Prostate gland (tissue), 2 donors: ENCODE measurements at regions not wholly inside any gene's neighbourhood (a gene's known extent, or its start where the extent isn't known, plus 50 kb on each side); places are given as distances from the start of the nearest gene placed in this dataset.

Experiments
- DNase-seq: peaks from one replicate; pipeline ENCODE4 v3.0.0-alpha.2; 2019; ENCODE audit warnings: low spot score
- H3K27ac ChIP-seq, 2 donors: fragments of 200-600 bp; sonication (generic); 2 replicates each; pipeline ENCODE4 v1.5.1; 2017 to 2019
- H3K27me3 ChIP-seq: fragments of 200-600 bp; sonication (generic); replicated peaks from 2 replicates; pipeline ENCODE4 v1.5.1; 2019; ENCODE audit not compliant: insufficient read depth
- H3K36me3 ChIP-seq, 2 donors: fragments of 200-600 bp; sonication (generic); 1 replicate in 1 of 2; 2 replicates in 1 of 2; pipeline versions ENCODE4 v1.5.1 to v1.8.1; 2017 to 2019
- H3K4me1 ChIP-seq: fragments of 200-600 bp; sonication (generic); replicated peaks from 2 replicates; pipeline ENCODE4 v1.5.1; 2019
- H3K4me3 ChIP-seq, 2 donors: fragments of 200-600 bp; sonication (generic); 2 replicates each; pipeline ENCODE4 v1.5.1; 2017 to 2019
- H3K9me3 ChIP-seq: fragments of 200-600 bp; sonication (generic); 2 replicates; pipeline ENCODE4 v1.5.1; 2017
- POLR2A ChIP-seq: fragments of 450-650 bp; IDR thresholded peaks from one replicate; pipeline ENCODE4 v1.6.1; 2016; ENCODE audit warnings: antibody characterized with exemption, mild to moderate bottlenecking
- POLR2AphosphoS5 ChIP-seq: sonication (generic); formaldehyde crosslinking; IDR thresholded peaks from one replicate; pipeline ENCODE4 v1.6.1; 2017; ENCODE audit warnings: antibody characterized with exemption
- WGBS: methylation state at CpG from one replicate; pipeline ENCODE4 v1.1.5; 2018; 5-methylcytosine and 5-hydroxymethylcytosine counted together
- intact Hi-C: fragments of 100-400 bp; cut with DNase I; formaldehyde crosslinking; loops from one replicate; pipeline ENCODE4 v1.14.2; 2022
- TF ChIP-seq, protein P1 (sequence below), 4 experiments: fragments of 200-600 bp in 2 of 4; fragments of 450-650 bp in 2 of 4; sonication (generic) in 2 of 4; IDR thresholded peaks; 1 replicate in 3 of 4; 2 replicates in 1 of 4; pipeline ENCODE4 v1.5.1; 2016 to 2019; ENCODE audit warnings: antibody characterized with exemption in 4 of 4, mild to moderate bottlenecking in 2 of 4, moderate library complexity in 2 of 4

DNA sequence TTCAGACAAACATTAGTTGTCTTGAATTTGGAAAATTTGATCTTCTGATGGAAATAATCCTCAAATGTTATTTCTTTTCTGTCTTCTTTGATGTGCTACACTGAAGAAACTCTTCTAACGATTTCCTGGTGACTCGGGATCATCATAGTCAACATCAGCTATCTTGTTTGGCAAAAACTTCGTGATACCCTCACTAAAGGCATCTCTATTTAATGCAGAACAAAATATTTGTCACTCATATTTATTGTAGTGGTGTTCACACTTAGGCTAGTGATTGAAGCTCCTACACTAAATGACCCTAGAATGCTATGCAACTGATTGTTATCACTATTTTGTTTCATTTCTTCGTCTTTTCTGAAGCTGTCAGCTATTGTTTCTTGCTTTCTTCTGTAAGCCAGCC, 334.7 kb upstream of the ZEB2 start:
- H3K27ac ChIP-seq = no peak overlapping the region
- H3K4me3 ChIP-seq = no peak overlapping the region
- H3K9me3 ChIP-seq = no peaks in the 10 kb centered on the region
- 94% methylated on average over 4 of the region's 4 CpGs for WGBS
- intact Hi-C loops = no loop called here
- no peaks in the 10 kb centered on the region for H3K4me1 ChIP-seq
- no peaks in the 10 kb centered on the region for H3K36me3 ChIP-seq
- no peak for DNase-seq
- no peaks in the 10 kb centered on the region for H3K27me3 ChIP-seq
- TF ChIP-seq POLR2AphosphoS5 (no peak), POLR2A (no peak)
- TF ChIP-seq, protein P1, sequence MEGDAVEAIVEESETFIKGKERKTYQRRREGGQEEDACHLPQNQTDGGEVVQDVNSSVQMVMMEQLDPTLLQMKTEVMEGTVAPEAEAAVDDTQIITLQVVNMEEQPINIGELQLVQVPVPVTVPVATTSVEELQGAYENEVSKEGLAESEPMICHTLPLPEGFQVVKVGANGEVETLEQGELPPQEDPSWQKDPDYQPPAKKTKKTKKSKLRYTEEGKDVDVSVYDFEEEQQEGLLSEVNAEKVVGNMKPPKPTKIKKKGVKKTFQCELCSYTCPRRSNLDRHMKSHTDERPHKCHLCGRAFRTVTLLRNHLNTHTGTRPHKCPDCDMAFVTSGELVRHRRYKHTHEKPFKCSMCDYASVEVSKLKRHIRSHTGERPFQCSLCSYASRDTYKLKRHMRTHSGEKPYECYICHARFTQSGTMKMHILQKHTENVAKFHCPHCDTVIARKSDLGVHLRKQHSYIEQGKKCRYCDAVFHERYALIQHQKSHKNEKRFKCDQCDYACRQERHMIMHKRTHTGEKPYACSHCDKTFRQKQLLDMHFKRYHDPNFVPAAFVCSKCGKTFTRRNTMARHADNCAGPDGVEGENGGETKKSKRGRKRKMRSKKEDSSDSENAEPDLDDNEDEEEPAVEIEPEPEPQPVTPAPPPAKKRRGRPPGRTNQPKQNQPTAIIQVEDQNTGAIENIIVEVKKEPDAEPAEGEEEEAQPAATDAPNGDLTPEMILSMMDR (IDR thresholded peaks at IDR 0.05) = no peak

DNA sequence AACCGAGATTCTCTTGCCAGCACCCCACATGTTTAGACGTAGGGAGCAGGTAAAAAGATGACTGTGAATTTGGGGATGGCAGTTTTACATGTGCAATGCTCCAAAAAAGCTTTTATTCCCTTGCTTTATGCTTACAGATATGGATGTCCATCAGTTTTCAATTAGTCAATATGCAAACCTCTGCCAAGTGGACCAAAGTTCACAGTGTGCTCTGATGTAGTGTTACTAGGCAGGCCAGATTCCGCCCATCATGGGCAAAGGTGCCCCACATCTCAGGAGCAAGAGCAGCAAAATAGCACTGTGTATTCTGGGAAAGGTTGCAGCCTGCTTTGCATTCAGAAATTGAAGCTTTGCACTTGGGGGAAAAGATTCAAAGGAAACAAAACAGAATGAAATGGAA, 329.7 kb upstream of the ZEB2 start:
- no peak for TF ChIP-seq POLR2A
- TF ChIP-seq, protein P1 (IDR thresholded peaks at IDR 0.05) = no peak
- no peak for TF ChIP-seq POLR2AphosphoS5
- no peak overlapping the region for H3K27ac ChIP-seq
- no peaks in the 10 kb centered on the region for H3K36me3 ChIP-seq
- 67% methylated on average over 3 of the region's 3 CpGs for WGBS
- no peaks in the 10 kb centered on the region for H3K4me1 ChIP-seq
- H3K4me3 ChIP-seq = no peak overlapping the region
- no peak for DNase-seq
- no peaks in the 10 kb centered on the region for H3K9me3 ChIP-seq
- intact Hi-C loops = no loop called here
- H3K27me3 ChIP-seq = no peaks in the 10 kb centered on the region

DNA sequence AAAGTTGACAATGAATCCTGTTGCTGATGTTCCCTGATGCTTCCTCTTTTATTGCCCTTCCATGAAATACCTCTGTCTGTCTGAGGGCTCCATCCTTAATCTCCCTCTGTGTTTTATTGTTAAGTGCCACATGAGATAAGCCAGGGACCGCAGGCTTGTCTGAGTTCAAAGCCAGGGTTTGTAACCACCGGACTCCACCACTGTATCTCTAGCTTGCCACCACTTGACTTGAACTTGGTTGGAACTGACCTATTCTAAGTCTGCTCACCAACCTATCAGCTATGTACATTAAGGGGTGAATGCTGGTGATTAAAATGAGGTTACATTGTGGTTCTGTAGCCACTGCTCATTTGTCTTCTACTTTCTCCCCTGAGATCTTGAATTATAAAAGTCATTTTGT, 328.5 kb upstream of the ZEB2 start:
- no peak overlapping the region for H3K27ac ChIP-seq
- TF ChIP-seq, protein P1 (IDR thresholded peaks at IDR 0.05) = no peak
- TF ChIP-seq POLR2A (no peak), POLR2AphosphoS5 (no peak)
- intact Hi-C loops = no loop called here
- H3K27me3 ChIP-seq = no peaks in the 10 kb centered on the region
- no peak overlapping the region for H3K4me3 ChIP-seq
- no peak for DNase-seq
- WGBS = 81% methylated on average over 2 of the region's 2 CpGs
- no peaks in the 10 kb centered on the region for H3K9me3 ChIP-seq
- no peaks in the 10 kb centered on the region for H3K4me1 ChIP-seq
- H3K36me3 ChIP-seq = no peaks in the 10 kb centered on the region

DNA sequence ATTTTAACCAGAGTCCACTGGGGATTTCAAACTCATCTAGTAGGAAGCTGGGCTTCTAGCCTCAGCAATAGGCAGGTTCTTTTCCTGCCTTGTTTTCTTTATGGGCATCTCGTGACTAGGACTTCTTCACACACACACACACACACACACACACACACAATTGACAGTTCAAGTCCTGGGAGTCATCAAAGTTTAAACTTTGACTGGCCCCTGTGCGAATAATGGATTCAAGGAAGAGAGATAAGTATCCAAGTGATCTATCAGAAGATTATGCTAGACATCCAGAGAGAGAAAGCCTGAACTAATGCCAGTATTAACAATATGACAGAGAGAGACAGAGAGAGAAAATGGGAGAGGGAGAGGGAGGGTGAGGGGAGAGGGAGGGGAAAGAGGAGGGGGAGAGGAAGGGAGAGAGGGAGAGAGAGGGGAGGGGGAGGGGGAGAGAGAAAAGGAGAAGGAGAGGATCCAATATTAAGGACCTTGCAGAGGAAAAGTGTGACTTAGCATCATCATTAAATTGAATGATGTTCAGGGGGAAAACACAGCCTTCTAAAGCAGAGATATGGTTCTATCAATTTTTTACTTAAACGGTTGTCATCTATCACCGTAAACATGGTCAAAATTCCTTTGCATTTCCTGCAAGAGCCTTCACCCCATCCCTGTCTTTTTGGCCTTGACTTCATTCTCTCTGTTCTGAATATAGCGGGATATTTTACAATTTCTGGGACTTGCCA, 327.6 kb upstream of the ZEB2 start:
- 69% methylated on average over 5 of the region's 5 CpGs for WGBS
- intact Hi-C loops = no loop called here
- no peaks in the 10 kb centered on the region for H3K9me3 ChIP-seq
- no peak overlapping the region for H3K4me3 ChIP-seq
- H3K4me1 ChIP-seq = no peaks in the 10 kb centered on the region
- no peaks in the 10 kb centered on the region for H3K36me3 ChIP-seq
- no peak overlapping the region for H3K27ac ChIP-seq
- TF ChIP-seq, protein P1 (IDR thresholded peaks at IDR 0.05) = no peak
- TF ChIP-seq POLR2AphosphoS5 = no peak
- no peak for TF ChIP-seq POLR2A
- DNase-seq = no peak
- no peaks in the 10 kb centered on the region for H3K27me3 ChIP-seq

DNA sequence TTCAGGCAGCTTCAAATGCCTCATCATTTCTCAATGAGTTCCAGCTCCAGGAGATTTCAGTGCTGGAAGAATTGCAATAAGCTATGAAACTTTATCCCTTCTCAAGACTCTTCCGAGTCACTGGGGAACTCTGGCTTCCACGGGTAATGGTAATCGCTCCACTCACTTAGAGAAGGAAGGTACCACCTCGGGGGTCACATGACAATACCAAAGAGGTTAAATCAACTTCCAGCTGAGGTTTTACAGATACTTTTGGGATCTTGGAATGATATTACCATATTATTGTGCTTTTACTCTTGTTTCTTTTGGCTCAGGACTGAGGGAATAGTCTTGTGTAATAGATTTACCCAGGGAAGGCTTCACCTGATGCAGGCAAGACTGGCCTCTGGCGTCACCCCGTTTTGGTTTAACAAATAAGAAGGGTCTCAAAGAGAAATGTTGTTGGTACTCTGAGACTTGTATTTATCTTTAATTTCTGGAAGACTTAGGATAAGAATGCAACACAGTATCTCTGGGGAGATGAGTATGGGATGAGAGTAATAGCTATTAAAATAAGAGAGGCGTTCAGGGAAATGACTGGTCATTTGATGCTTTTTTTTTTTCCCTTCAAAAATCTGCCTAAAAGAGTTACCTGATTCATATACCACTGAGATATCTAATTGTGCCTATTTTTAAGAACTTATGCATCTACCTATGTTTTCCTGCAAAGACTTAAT, 316.9 kb upstream of the ZEB2 start:
- H3K4me1 ChIP-seq = no peaks in the 10 kb centered on the region
- no peaks in the 10 kb centered on the region for H3K36me3 ChIP-seq
- H3K27ac ChIP-seq = no peak overlapping the region
- TF ChIP-seq POLR2AphosphoS5 = no peak
- no peak for TF ChIP-seq POLR2A
- TF ChIP-seq, protein P1 (IDR thresholded peaks at IDR 0.05) = no peak
- H3K9me3 ChIP-seq = no peaks in the 10 kb centered on the region
- WGBS = 68% methylated on average over 7 of the region's 7 CpGs
- intact Hi-C loops = no loop called here
- no peaks in the 10 kb centered on the region for H3K27me3 ChIP-seq
- DNase-seq = no peak
- no peak overlapping the region for H3K4me3 ChIP-seq
